ENCODE measurements at regions not wholly inside any gene's neighbourhood (a gene's known extent, or its start where the extent isn't known, plus 50 kb on each side); places are given as distances from the start of the nearest gene placed in this dataset.

- Histone ChIP-seq H3K4ac (ENCODE audit: low read length) (no peak overlapping the region), H3K18ac (ENCODE audit: low read length) (no peak overlapping the region), H3K14ac (ENCODE audit: low read length) (no peak overlapping the region), H2BK5ac (ENCODE audit: low read length) (no peak overlapping the region), H3K4me2 (ENCODE audit: insufficient read depth, low read length, poor library complexity, severe bottlenecking) (no peak overlapping the region), H3K9ac (ENCODE audit: low read depth, low read length, poor library complexity) (no peak overlapping the region), H4K91ac (ENCODE audit: low read depth, low read length, poor library complexity) (no peak overlapping the region), H3K4me3 (ENCODE audit: low read length in 2 of 2) (no peak overlapping the region), H2BK12ac (ENCODE audit: low read length) (no peak overlapping the region), H3K27ac (replicated peaks; ENCODE audit: low read length) (no peak overlapping the region), H3K79me1 (ENCODE audit: low read depth, low read length) (no peaks in the 10 kb centered on the region), H3K9me3 (replicated peaks in 1 of 2; ENCODE audit: control insufficient read depth in 2 of 2, insufficient read depth in 1 of 2, low read depth in 1 of 2, low read length in 2 of 2) (peaks cover 0 to 3% of the 10 kb centered on the region in 2 donors), H2BK15ac (ENCODE audit: low read length) (no peak overlapping the region), H2AK5ac (ENCODE audit: low read depth, low read length) (no peak overlapping the region), H4K8ac (ENCODE audit: low read depth, low read length) (no peak overlapping the region), H2AFZ (ENCODE audit: low read length) (no peak overlapping the region), H3K4me1 (ENCODE audit: control insufficient read depth in 2 of 2, insufficient read depth in 1 of 2, low read depth in 1 of 2, low read length in 2 of 2) (no peaks in the 10 kb centered on the region), H3K23ac (ENCODE audit: low read depth, low read length, poor library complexity) (no peak overlapping the region), H2BK120ac (ENCODE audit: low read depth, low read length) (no peak overlapping the region), H3K27me3 (ENCODE audit: control insufficient read depth in 3 of 3, insufficient read depth in 3 of 3, low read depth in 1 of 3, low read length in 3 of 3) (no peaks in the 10 kb centered on the region), H3K36me3 (replicated peaks in 1 of 2; ENCODE audit: control insufficient read depth in 2 of 2, insufficient read depth in 2 of 2, low read length in 2 of 2) (no peaks in the 10 kb centered on the region)
- DNase-seq (ENCODE audit: low spot score): no peak
- no CpG with 5 or more reads among the region's 5 CpGs for WGBS, 2 donors (ENCODE audit: extremely low coverage in 2 of 2, insufficient read length in 2 of 2, insufficient replicate concordance in 1 of 2)
These were observed 197.3 kb downstream of the HUNK start for GRCh38 chr21:32070126-32070525.

- no peak overlapping the region for H4K91ac ChIP-seq (ENCODE audit: low read depth, low read length, poor library complexity)
- no CpG with 5 or more reads among the region's 10 CpGs for WGBS, 2 donors (ENCODE audit: extremely low coverage in 2 of 2, insufficient read length in 2 of 2, insufficient replicate concordance in 1 of 2)
- H3K18ac ChIP-seq (ENCODE audit: low read length): no peak overlapping the region
- H3K4me2 ChIP-seq (ENCODE audit: insufficient read depth, low read length, poor library complexity, severe bottlenecking): no peak overlapping the region
- no peak for DNase-seq (ENCODE audit: low spot score)
- no peak overlapping the region for H3K23ac ChIP-seq (ENCODE audit: low read depth, low read length, poor library complexity)
- H2AK5ac ChIP-seq (ENCODE audit: low read depth, low read length): no peak overlapping the region
- no peak overlapping the region for H3K14ac ChIP-seq (ENCODE audit: low read length)
- H3K4me3 ChIP-seq (ENCODE audit: low read length in 2 of 2): no peak overlapping the region
- H3K36me3 ChIP-seq (replicated peaks in 1 of 2; ENCODE audit: control insufficient read depth in 2 of 2, insufficient read depth in 2 of 2, low read length in 2 of 2): no peaks in the 10 kb centered on the region
- no peak overlapping the region for H2BK12ac ChIP-seq (ENCODE audit: low read length)
- no peak overlapping the region for H4K8ac ChIP-seq (ENCODE audit: low read depth, low read length)
- no peak overlapping the region for H2AFZ ChIP-seq (ENCODE audit: low read length)
- no peaks in the 10 kb centered on the region for H3K27me3 ChIP-seq (ENCODE audit: control insufficient read depth in 3 of 3, insufficient read depth in 3 of 3, low read depth in 1 of 3, low read length in 3 of 3)
- no peak overlapping the region for H3K27ac ChIP-seq (replicated peaks; ENCODE audit: low read length)
- no peaks in the 10 kb centered on the region for H3K79me1 ChIP-seq (ENCODE audit: low read depth, low read length)
- H3K9ac ChIP-seq (ENCODE audit: low read depth, low read length, poor library complexity): no peak overlapping the region
- H2BK120ac ChIP-seq (ENCODE audit: low read depth, low read length): no peak overlapping the region
- H3K4me1 ChIP-seq (ENCODE audit: control insufficient read depth in 2 of 2, insufficient read depth in 1 of 2, low read depth in 1 of 2, low read length in 2 of 2): peaks cover 3% of the 10 kb centered on the region in 2 donors
- H2BK15ac ChIP-seq (ENCODE audit: low read length): no peak overlapping the region
- H3K4ac ChIP-seq (ENCODE audit: low read length): no peak overlapping the region
- H3K9me3 ChIP-seq (replicated peaks in 1 of 2; ENCODE audit: control insufficient read depth in 2 of 2, insufficient read depth in 1 of 2, low read depth in 1 of 2, low read length in 2 of 2): no peaks in the 10 kb centered on the region
- H2BK5ac ChIP-seq (ENCODE audit: low read length): no peak overlapping the region
These were observed 192.8 kb downstream of the HUNK start for GRCh38 chr21:32065654-32066053.

- Histone ChIP-seq H3K18ac (ENCODE audit: low read length) (no peak overlapping the region), H2BK120ac (ENCODE audit: low read depth, low read length) (no peak overlapping the region), H3K27ac (replicated peaks; ENCODE audit: low read length) (no peak overlapping the region), H3K27me3 (ENCODE audit: control insufficient read depth in 3 of 3, insufficient read depth in 3 of 3, low read depth in 1 of 3, low read length in 3 of 3) (no peaks in the 10 kb centered on the region), H2AK5ac (ENCODE audit: low read depth, low read length) (no peak overlapping the region), H3K23ac (ENCODE audit: low read depth, low read length, poor library complexity) (no peak overlapping the region), H3K9me3 (replicated peaks in 1 of 2; ENCODE audit: control insufficient read depth in 2 of 2, insufficient read depth in 1 of 2, low read depth in 1 of 2, low read length in 2 of 2) (no peaks in the 10 kb centered on the region), H3K36me3 (replicated peaks in 1 of 2; ENCODE audit: control insufficient read depth in 2 of 2, insufficient read depth in 2 of 2, low read length in 2 of 2) (no peaks in the 10 kb centered on the region), H3K9ac (ENCODE audit: low read depth, low read length, poor library complexity) (no peak overlapping the region), H2AFZ (ENCODE audit: low read length) (no peak overlapping the region), H3K4me1 (ENCODE audit: control insufficient read depth in 2 of 2, insufficient read depth in 1 of 2, low read depth in 1 of 2, low read length in 2 of 2) (peaks cover 3% of the 10 kb centered on the region in 2 donors), H2BK15ac (ENCODE audit: low read length) (no peak overlapping the region), H3K79me1 (ENCODE audit: low read depth, low read length) (no peaks in the 10 kb centered on the region), H3K4ac (ENCODE audit: low read length) (no peak overlapping the region), H3K14ac (ENCODE audit: low read length) (no peak overlapping the region), H3K4me3 (ENCODE audit: low read length in 2 of 2) (no peak overlapping the region), H4K8ac (ENCODE audit: low read depth, low read length) (no peak overlapping the region), H2BK5ac (ENCODE audit: low read length) (no peak overlapping the region), H4K91ac (ENCODE audit: low read depth, low read length, poor library complexity) (no peak overlapping the region), H2BK12ac (ENCODE audit: low read length) (no peak overlapping the region), H3K4me2 (ENCODE audit: insufficient read depth, low read length, poor library complexity, severe bottlenecking) (no peak overlapping the region)
- no peak for DNase-seq (ENCODE audit: low spot score)
- WGBS, 2 donors (ENCODE audit: extremely low coverage in 2 of 2, insufficient read length in 2 of 2, insufficient replicate concordance in 1 of 2): no CpG with 5 or more reads among the region's 6 CpGs
These were observed 191.6 kb downstream of the HUNK start for GRCh38 chr21:32064281-32064910.

- no peak overlapping the region for H3K4me3 ChIP-seq (ENCODE audit: low read length in 2 of 2)
- H3K27me3 ChIP-seq (ENCODE audit: control insufficient read depth in 3 of 3, insufficient read depth in 3 of 3, low read depth in 1 of 3, low read length in 3 of 3): no peaks in the 10 kb centered on the region
- H3K23ac ChIP-seq (ENCODE audit: low read depth, low read length, poor library complexity): no peak overlapping the region
- H3K79me1 ChIP-seq (ENCODE audit: low read depth, low read length): no peaks in the 10 kb centered on the region
- no peak overlapping the region for H3K27ac ChIP-seq (replicated peaks; ENCODE audit: low read length)
- no peak overlapping the region for H3K18ac ChIP-seq (ENCODE audit: low read length)
- no peak overlapping the region for H2BK120ac ChIP-seq (ENCODE audit: low read depth, low read length)
- DNase-seq (ENCODE audit: low spot score): no peak
- no peak overlapping the region for H4K91ac ChIP-seq (ENCODE audit: low read depth, low read length, poor library complexity)
- no peak overlapping the region for H2BK12ac ChIP-seq (ENCODE audit: low read length)
- no peaks in the 10 kb centered on the region for H3K9me3 ChIP-seq (replicated peaks in 1 of 2; ENCODE audit: control insufficient read depth in 2 of 2, insufficient read depth in 1 of 2, low read depth in 1 of 2, low read length in 2 of 2)
- no peak overlapping the region for H3K9ac ChIP-seq (ENCODE audit: low read depth, low read length, poor library complexity)
- H2AFZ ChIP-seq (ENCODE audit: low read length): no peak overlapping the region
- H2BK5ac ChIP-seq (ENCODE audit: low read length): no peak overlapping the region
- WGBS, 2 donors (ENCODE audit: extremely low coverage in 2 of 2, insufficient read length in 2 of 2, insufficient replicate concordance in 1 of 2): no CpG with 5 or more reads among the region's 6 CpGs
- H3K4ac ChIP-seq (ENCODE audit: low read length): no peak overlapping the region
- H3K14ac ChIP-seq (ENCODE audit: low read length): no peak overlapping the region
- no peak overlapping the region for H3K4me2 ChIP-seq (ENCODE audit: insufficient read depth, low read length, poor library complexity, severe bottlenecking)
- no peak overlapping the region for H4K8ac ChIP-seq (ENCODE audit: low read depth, low read length)
- H2BK15ac ChIP-seq (ENCODE audit: low read length): no peak overlapping the region
- H2AK5ac ChIP-seq (ENCODE audit: low read depth, low read length): no peak overlapping the region
- no peaks in the 10 kb centered on the region for H3K36me3 ChIP-seq (replicated peaks in 1 of 2; ENCODE audit: control insufficient read depth in 2 of 2, insufficient read depth in 2 of 2, low read length in 2 of 2)
- peaks cover 3 to 8% of the 10 kb centered on the region in 2 donors for H3K4me1 ChIP-seq (ENCODE audit: control insufficient read depth in 2 of 2, insufficient read depth in 1 of 2, low read depth in 1 of 2, low read length in 2 of 2)
These were observed 189.9 kb downstream of the HUNK start for GRCh38 chr21:32062591-32063227.
